Mucosa of descending colon (tissue), 3 donors: ENCODE measurements at regions not wholly inside any gene's neighbourhood (a gene's known extent, or its start where the extent isn't known, plus 50 kb on each side); places are given as distances from the start of the nearest gene placed in this dataset.

Source experiments
- ATAC-seq: fragments of 200-7000 bp; cut with Tn5 transposase; one replicate; pipeline ENCODE4 v1.9.1; 2020; ENCODE audit warnings: mild to moderate bottlenecking, moderate library complexity
- DNase-seq, 3 donors: peaks; one replicate each; pipeline ENCODE4 v3.0.0-alpha.2; 2020
- H3K36me3 ChIP-seq: fragments of 200-600 bp; one replicate; pipeline ENCODE4 v1.8.0; 2021; ENCODE audit warnings: low read depth, mild to moderate bottlenecking
- H3K4me1 ChIP-seq: fragments of 200-600 bp; one replicate; pipeline ENCODE4 v1.8.0; 2021; ENCODE audit warnings: low read depth, mild to moderate bottlenecking
- H3K4me3 ChIP-seq: fragments of 200-600 bp; one replicate; pipeline ENCODE4 v1.8.0; 2021; ENCODE audit warnings: mild to moderate bottlenecking
- H3K9me3 ChIP-seq: fragments of 200-600 bp; one replicate; pipeline ENCODE4 v1.8.0; 2021; ENCODE audit warnings: mild to moderate bottlenecking
- CTCF ChIP-seq: fragments of 200-600 bp; IDR thresholded peaks from one replicate; pipeline ENCODE4 v1.8.0; 2022; ENCODE audit warnings: antibody characterized with exemption, mild to moderate bottlenecking
- intact Hi-C, 2 donors: fragments of 100-400 bp; cut with DNase I in 1 of 2; cut with micrococcal nuclease in 1 of 2; formaldehyde crosslinking; loops; one replicate each; pipeline versions ENCODE4 v1.11.0 to v1.11.1; 2022; cut with DNase I, micrococcal nuclease
- donor health status: DM: no; HTN: no; CAD: no; lungs with moderate emphysema.
- donor health status: DM: no; HTN: no; CAD: no.
- donor health status: DM: no; HTN: yes; CAD: no.

- TF ChIP-seq CTCF: no peak
- no peaks in the 10 kb centered on the region for H3K9me3 ChIP-seq
- no peak overlapping the region for H3K4me3 ChIP-seq
- H3K4me1 ChIP-seq: no peaks in the 10 kb centered on the region
- DNase-seq: no peak
- no peak for ATAC-seq
- intact Hi-C loops: no loop called here
- no peaks in the 10 kb centered on the region for H3K36me3 ChIP-seq
These were observed 343.7 kb downstream of the INSIG2 start for GRCh38 chr2:118431997-118432396.

GRCh38 chr2:118431586-118431985 lies 343.3 kb downstream of the INSIG2 start:
- Histone ChIP-seq H3K9me3 (no peaks in the 10 kb centered on the region), H3K4me3 (no peak overlapping the region), H3K4me1 (no peaks in the 10 kb centered on the region), H3K36me3 (no peaks in the 10 kb centered on the region)
- ATAC-seq: no peak
- intact Hi-C loops: no loop called here
- no peak for TF ChIP-seq CTCF
- no peak for DNase-seq

- intact Hi-C loops: no loop called here
- Histone ChIP-seq H3K4me3 (no peak overlapping the region), H3K4me1 (no peaks in the 10 kb centered on the region), H3K9me3 (no peaks in the 10 kb centered on the region), H3K36me3 (no peaks in the 10 kb centered on the region)
- DNase-seq: no peak
- no peak for TF ChIP-seq CTCF
- ATAC-seq: no peak
These were observed 342.9 kb downstream of the INSIG2 start for GRCh38 chr2:118431165-118431517.

- no peaks in the 10 kb centered on the region for H3K4me1 ChIP-seq
- DNase-seq (no peak), ATAC-seq (peak; percentile 93)
- H3K4me3 ChIP-seq: no peak overlapping the region
- TF ChIP-seq CTCF: no peak
- intact Hi-C loops: no loop called here
- no peaks in the 10 kb centered on the region for H3K9me3 ChIP-seq
- no peaks in the 10 kb centered on the region for H3K36me3 ChIP-seq
These were observed 342.4 kb downstream of the INSIG2 start for GRCh38 chr2:118430510-118431164.

- intact Hi-C loops: no loop called here
- Histone ChIP-seq H3K36me3 (no peaks in the 10 kb centered on the region), H3K9me3 (no peaks in the 10 kb centered on the region), H3K4me1 (no peaks in the 10 kb centered on the region), H3K4me3 (no peak overlapping the region)
- ATAC-seq (no peak), DNase-seq (no peak)
- TF ChIP-seq CTCF: no peak
These were observed 336.9 kb downstream of the INSIG2 start for GRCh38 chr2:118425191-118425590.

GRCh38 chr2:118423776-118424175 lies 335.5 kb downstream of the INSIG2 start:
- intact Hi-C loops: no loop called here
- Histone ChIP-seq H3K9me3 (no peaks in the 10 kb centered on the region), H3K36me3 (no peaks in the 10 kb centered on the region), H3K4me1 (no peaks in the 10 kb centered on the region), H3K4me3 (no peak overlapping the region)
- TF ChIP-seq CTCF: no peak
- DNase-seq (no peak), ATAC-seq (no peak)
